ENCODE measurements at regions not wholly inside any gene's neighbourhood (a gene's known extent, or its start where the extent isn't known, plus 50 kb on each side); places are given as distances from the start of the nearest gene placed in this dataset.

- Mint-ChIP-seq H3K4me3 (no peak overlapping the region), H3K4me1 (ENCODE audit: low read depth) (no peaks in the 10 kb centered on the region), H3K9me3 (no peaks in the 10 kb centered on the region), H3K36me3 (no peaks in the 10 kb centered on the region), H3K27ac (no peak overlapping the region), H3K27me3 (no peaks in the 10 kb centered on the region)
- ChIA-PET POLR2A (no interaction called here), CTCF (no interaction called here)
- intact Hi-C loops (cut with micrococcal nuclease): no loop called here
- DNase-seq: no peak
Measured at GRCh38 chr12:30211743-30212142, 428.0 kb upstream of the TMTC1 start.

- intact Hi-C loops (cut with micrococcal nuclease): no loop called here
- CTCF ChIA-PET: no interaction called here
- H3K4me1 Mint-ChIP-seq (ENCODE audit: low read depth): no peaks in the 10 kb centered on the region
- peaks cover 7% of the 10 kb centered on the region for H3K27me3 Mint-ChIP-seq
- no peak overlapping the region for H3K27ac Mint-ChIP-seq
- POLR2A ChIA-PET: no interaction called here
- no peaks in the 10 kb centered on the region for H3K36me3 Mint-ChIP-seq
- no peak for DNase-seq
- H3K9me3 Mint-ChIP-seq: no peaks in the 10 kb centered on the region
- no peak overlapping the region for H3K4me3 Mint-ChIP-seq
Measured at GRCh38 chr12:30203981-30204380, 420.2 kb upstream of the TMTC1 start.

GRCh38 chr12:30202521-30203254, 418.9 kb upstream of the TMTC1 start:
- POLR2A ChIA-PET: no interaction called here
- Mint-ChIP-seq H3K9me3 (no peaks in the 10 kb centered on the region), H3K36me3 (no peaks in the 10 kb centered on the region), H3K4me1 (ENCODE audit: low read depth) (no peaks in the 10 kb centered on the region), H3K27ac (no peak overlapping the region), H3K27me3 (peaks cover 7% of the 10 kb centered on the region), H3K4me3 (no peak overlapping the region)
- intact Hi-C loops (cut with micrococcal nuclease): no loop called here
- CTCF ChIA-PET: no interaction called here
- no peak for DNase-seq

- H3K27me3 Mint-ChIP-seq: peaks cover 7% of the 10 kb centered on the region
- no peaks in the 10 kb centered on the region for H3K9me3 Mint-ChIP-seq
- no peaks in the 10 kb centered on the region for H3K4me1 Mint-ChIP-seq (ENCODE audit: low read depth)
- intact Hi-C loops (cut with micrococcal nuclease): no loop called here
- CTCF ChIA-PET: no interaction called here
- H3K27ac Mint-ChIP-seq: no peak overlapping the region
- no peak for DNase-seq
- no peak overlapping the region for H3K4me3 Mint-ChIP-seq
- POLR2A ChIA-PET: no interaction called here
- H3K36me3 Mint-ChIP-seq: no peaks in the 10 kb centered on the region
Measured at GRCh38 chr12:30201301-30202160, 417.8 kb upstream of the TMTC1 start.

- H3K27me3 Mint-ChIP-seq: peaks cover 7% of the 10 kb centered on the region
- POLR2A ChIA-PET: no interaction called here
- no peaks in the 10 kb centered on the region for H3K36me3 Mint-ChIP-seq
- DNase-seq: no peak
- no peaks in the 10 kb centered on the region for H3K9me3 Mint-ChIP-seq
- H3K27ac Mint-ChIP-seq: no peak overlapping the region
- H3K4me3 Mint-ChIP-seq: no peak overlapping the region
- CTCF ChIA-PET: no interaction called here
- no peaks in the 10 kb centered on the region for H3K4me1 Mint-ChIP-seq (ENCODE audit: low read depth)
- intact Hi-C loops (cut with micrococcal nuclease): no loop called here
Measured at GRCh38 chr12:30200864-30201263, 417.1 kb upstream of the TMTC1 start.

- Mint-ChIP-seq H3K27me3 (peaks cover 7% of the 10 kb centered on the region), H3K4me1 (ENCODE audit: low read depth) (no peaks in the 10 kb centered on the region), H3K27ac (no peak overlapping the region), H3K4me3 (no peak overlapping the region), H3K36me3 (no peaks in the 10 kb centered on the region), H3K9me3 (no peaks in the 10 kb centered on the region)
- POLR2A ChIA-PET: no interaction called here
- CTCF ChIA-PET: no interaction called here
- intact Hi-C loops (cut with micrococcal nuclease): no loop called here
- DNase-seq: no peak
Measured at GRCh38 chr12:30197392-30198057, 413.8 kb upstream of the TMTC1 start.

- Mint-ChIP-seq H3K4me3 (no peak overlapping the region), H3K9me3 (no peaks in the 10 kb centered on the region), H3K4me1 (ENCODE audit: low read depth) (no peaks in the 10 kb centered on the region), H3K27ac (no peak overlapping the region), H3K27me3 (peaks cover under 1% of the 10 kb centered on the region), H3K36me3 (no peaks in the 10 kb centered on the region)
- CTCF ChIA-PET: no interaction called here
- no peak for DNase-seq
- intact Hi-C loops (cut with micrococcal nuclease): no loop called here
- POLR2A ChIA-PET: no interaction called here
Measured at GRCh38 chr12:30191696-30192455, 408.1 kb upstream of the TMTC1 start.

- H3K4me1 Mint-ChIP-seq (ENCODE audit: low read depth): no peaks in the 10 kb centered on the region
- no peak overlapping the region for H3K27ac Mint-ChIP-seq
- intact Hi-C loops (cut with micrococcal nuclease): no loop called here
- no peak for DNase-seq
- ChIA-PET POLR2A (no interaction called here), CTCF (no interaction called here)
- H3K27me3 Mint-ChIP-seq: peaks cover 2% of the 10 kb centered on the region
- H3K36me3 Mint-ChIP-seq: no peaks in the 10 kb centered on the region
- no peaks in the 10 kb centered on the region for H3K9me3 Mint-ChIP-seq
- H3K4me3 Mint-ChIP-seq: no peak overlapping the region
Measured at GRCh38 chr12:30188602-30189326, 405.0 kb upstream of the TMTC1 start.

- DNase-seq: no peak
- POLR2A ChIA-PET: no interaction called here
- CTCF ChIA-PET: no interaction called here
- Mint-ChIP-seq H3K9me3 (no peaks in the 10 kb centered on the region), H3K4me3 (no peak overlapping the region), H3K27ac (no peak overlapping the region), H3K36me3 (no peaks in the 10 kb centered on the region), H3K27me3 (peaks cover 2% of the 10 kb centered on the region), H3K4me1 (ENCODE audit: low read depth) (no peaks in the 10 kb centered on the region)
- intact Hi-C loops (cut with micrococcal nuclease): no loop called here
Measured at GRCh38 chr12:30187426-30187825, 403.7 kb upstream of the TMTC1 start.

GRCh38 chr12:30181334-30181733, 397.6 kb upstream of the TMTC1 start:
- no peak overlapping the region for H3K4me3 Mint-ChIP-seq
- H3K9me3 Mint-ChIP-seq: no peaks in the 10 kb centered on the region
- no peaks in the 10 kb centered on the region for H3K4me1 Mint-ChIP-seq (ENCODE audit: low read depth)
- POLR2A ChIA-PET: no interaction called here
- CTCF ChIA-PET: no interaction called here
- intact Hi-C loops (cut with micrococcal nuclease): no loop called here
- no peaks in the 10 kb centered on the region for H3K36me3 Mint-ChIP-seq
- no peak overlapping the region for H3K27ac Mint-ChIP-seq
- no peaks in the 10 kb centered on the region for H3K27me3 Mint-ChIP-seq
- DNase-seq: no peak

- Mint-ChIP-seq H3K36me3 (no peaks in the 10 kb centered on the region), H3K4me3 (no peak overlapping the region), H3K9me3 (no peaks in the 10 kb centered on the region), H3K27ac (no peak overlapping the region), H3K4me1 (ENCODE audit: low read depth) (no peaks in the 10 kb centered on the region), H3K27me3 (no peaks in the 10 kb centered on the region)
- POLR2A ChIA-PET: no interaction called here
- CTCF ChIA-PET: no interaction called here
- intact Hi-C loops (cut with micrococcal nuclease): no loop called here
- no peak for DNase-seq
Measured at GRCh38 chr12:30180602-30181001, 396.9 kb upstream of the TMTC1 start.

- Mint-ChIP-seq H3K27ac (no peak overlapping the region), H3K27me3 (no peaks in the 10 kb centered on the region), H3K4me3 (no peak overlapping the region), H3K36me3 (no peaks in the 10 kb centered on the region), H3K9me3 (no peaks in the 10 kb centered on the region), H3K4me1 (ENCODE audit: low read depth) (no peaks in the 10 kb centered on the region)
- POLR2A ChIA-PET: no interaction called here
- intact Hi-C loops (cut with micrococcal nuclease): no loop called here
- CTCF ChIA-PET: no interaction called here
- no peak for DNase-seq
Measured at GRCh38 chr12:30178916-30179315, 395.2 kb upstream of the TMTC1 start.
